Activated CD4-positive, alpha-beta T cell treated with anti-CD3 and anti-CD28 coated beads, Interleukin-2, amount 50 U/mL, for 1 hour (primary cell): ENCODE measurements at regions not wholly inside any gene's neighbourhood (a gene's known extent, or its start where the extent isn't known, plus 50 kb on each side); places are given as distances from the start of the nearest gene placed in this dataset.

ENCODE experiments used
- DNase-seq: peaks from one replicate; pipeline ENCODE4 v3.0.0-alpha.2; 2020

DNA sequence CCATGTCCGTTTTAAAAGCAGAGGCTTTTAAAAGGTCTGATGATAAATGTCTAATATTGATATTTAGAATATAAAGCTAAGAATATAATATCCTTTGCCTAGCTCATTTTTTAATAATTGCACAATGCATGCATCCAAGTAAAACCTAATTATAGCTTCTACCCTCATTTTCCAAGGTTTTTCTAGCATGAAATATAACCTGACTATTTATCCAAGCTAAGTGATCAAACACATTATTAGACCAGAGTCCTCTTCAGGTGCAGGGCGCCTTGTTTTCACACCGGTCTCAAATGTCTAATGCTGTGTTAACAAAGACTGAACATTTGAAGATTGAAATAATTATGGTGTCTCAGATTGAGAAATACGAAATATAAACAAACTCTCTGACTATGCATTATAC lies 648.9 kb upstream of the CXADR start:
- no peak for DNase-seq

DNA sequence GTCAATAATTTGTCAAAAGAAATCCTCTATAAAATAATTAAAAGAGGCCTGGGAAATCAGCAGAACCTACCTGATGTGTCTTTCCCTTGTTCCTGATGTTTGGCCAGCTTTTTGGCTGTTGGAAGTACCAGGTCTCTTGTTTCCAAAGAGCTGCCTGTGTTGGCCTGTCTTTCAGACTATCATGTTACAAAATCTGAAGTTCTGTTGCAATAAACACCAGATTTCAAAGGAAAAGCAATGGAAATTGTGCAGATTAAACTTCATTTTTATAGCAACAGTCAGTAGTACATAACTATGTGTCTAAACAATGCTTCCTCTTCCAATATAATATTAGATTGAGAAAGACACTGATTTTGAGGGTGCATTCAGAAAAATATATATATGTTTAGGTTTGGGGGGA lies 647.2 kb upstream of the CXADR start:
- no peak for DNase-seq

DNA sequence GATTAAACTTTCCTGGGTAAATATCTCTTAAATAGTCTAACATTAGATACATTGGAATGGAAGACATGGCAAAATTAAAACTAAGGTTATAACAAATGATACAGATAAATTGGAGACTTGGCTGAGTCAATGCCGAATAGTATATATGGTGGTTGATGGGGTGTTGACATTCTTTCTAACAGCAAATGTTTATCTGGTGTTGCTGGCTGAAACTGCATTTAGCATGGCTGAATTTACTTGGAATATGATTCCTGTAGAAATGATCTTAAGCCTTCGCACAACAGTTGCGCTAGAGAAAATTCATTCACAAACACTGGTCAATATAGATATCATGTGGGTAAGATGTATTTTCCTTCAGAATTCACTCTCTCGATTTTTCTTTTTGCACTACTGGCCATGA lies 646.0 kb upstream of the CXADR start:
- DNase-seq: no peak

DNA sequence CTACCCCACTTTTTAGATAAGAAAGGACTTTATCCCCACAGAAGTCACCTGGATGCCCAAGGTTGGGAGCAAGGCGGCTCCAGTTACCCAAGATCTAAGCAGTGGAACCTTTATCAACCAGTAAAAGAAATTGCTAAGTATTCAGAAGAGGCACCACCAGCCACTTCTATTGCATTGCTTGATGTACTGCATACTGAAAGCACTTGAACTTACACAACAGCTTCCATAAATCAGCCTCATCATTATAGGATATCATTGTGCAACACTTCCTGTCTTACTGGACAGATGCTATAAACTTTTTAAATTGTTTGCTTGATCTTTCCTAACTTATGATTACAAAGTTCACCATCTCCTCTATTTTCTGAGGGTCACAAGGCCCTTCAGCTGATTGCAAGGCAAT lies 642.7 kb upstream of the CXADR start:
- no peak for DNase-seq

DNA sequence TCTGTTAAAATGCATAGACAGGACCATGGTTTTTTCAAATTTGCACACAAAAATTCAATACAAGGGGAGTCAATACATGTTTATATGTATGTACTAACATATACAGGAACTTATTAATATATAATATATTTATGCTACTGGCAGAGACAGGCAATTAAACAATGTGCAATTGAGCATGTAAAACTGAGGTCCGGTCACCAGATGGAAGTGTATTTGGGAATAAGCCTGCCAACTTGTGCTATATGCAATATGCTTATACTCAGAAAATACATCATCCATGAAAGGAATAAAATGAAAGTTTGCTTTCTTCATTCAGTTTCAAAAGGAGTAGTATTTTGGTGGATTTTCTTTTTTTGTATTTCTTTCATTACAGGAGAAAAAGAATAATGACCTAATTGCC lies 640.2 kb upstream of the CXADR start:
- DNase-seq: no peak

DNA sequence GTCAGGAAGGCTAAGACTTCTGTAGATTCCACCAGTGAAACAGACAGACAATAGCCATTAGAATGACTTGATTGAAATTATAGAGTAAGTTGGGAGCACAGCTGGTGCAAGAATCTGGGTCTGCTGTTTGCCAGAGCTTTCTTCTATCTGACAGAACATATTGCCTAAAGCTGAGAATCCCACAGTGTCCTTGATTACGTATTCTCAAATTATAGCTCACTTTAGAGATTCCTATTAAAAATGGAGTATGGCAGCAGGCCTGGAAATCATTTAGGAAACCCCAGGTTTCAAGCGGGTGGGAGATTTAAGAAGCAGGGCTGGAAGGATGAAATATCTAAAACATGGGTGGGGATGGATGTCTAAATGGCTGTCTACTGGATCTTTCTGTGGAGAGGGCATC lies 639.7 kb upstream of the CXADR start:
- DNase-seq: no peak

DNA sequence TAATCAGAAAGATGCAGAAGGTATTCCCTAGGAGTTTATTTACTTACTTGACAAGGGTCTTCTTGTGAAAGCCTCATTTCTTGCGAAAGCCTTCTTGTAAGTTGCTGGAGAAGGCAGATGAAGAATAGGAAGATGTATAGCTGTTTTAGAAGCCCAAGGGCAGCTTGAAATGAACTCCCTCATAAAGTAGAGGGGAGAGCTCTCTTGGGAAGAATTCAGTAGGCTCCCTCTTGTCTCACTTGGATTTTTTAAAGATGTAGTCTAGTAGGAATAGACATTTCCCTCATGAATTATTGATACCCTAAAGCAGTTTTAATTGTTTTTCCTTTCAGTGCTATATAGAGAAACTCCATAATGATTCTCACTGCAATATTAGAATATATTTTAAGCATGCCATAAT lies 639.2 kb upstream of the CXADR start:
- DNase-seq: no peak

DNA sequence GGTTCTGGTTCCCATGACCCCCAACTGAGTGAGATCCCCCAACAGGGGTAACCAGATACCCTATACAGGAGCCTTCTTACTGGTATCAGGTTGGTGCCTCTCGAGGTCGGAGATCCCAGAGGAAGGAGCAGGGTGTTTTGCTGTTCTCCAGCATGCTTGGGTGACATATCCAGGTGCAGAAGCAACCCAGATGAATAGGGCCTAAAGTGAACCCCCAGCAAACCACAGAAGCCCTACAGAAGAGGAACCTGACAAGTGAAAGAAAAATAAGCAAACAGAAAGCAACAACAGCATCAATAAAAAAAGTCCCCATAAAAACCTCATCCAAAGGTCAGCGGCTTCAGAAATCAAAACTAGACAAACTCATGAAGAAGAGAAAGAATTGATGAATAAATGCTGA lies 633.4 kb upstream of the CXADR start:
- no peak for DNase-seq

DNA sequence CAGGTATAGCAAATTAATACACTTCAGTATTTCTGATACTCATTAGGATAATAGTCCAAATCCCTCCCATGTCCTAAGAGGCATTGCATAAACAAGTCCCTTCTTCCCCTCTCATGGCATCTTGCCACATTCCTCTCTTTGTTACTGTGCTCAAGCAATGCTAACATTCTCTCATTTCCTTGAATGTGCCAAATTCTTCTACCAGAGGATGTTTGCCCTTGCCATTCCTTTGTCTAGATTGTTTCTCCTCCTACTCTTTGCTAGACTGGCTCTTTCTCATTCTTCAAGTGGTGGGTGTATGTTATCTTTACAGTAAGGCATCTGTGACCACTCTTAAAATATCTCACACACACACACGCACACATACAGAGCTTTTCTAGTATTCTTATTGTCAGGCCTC lies 621.0 kb upstream of the CXADR start:
- no peak for DNase-seq

DNA sequence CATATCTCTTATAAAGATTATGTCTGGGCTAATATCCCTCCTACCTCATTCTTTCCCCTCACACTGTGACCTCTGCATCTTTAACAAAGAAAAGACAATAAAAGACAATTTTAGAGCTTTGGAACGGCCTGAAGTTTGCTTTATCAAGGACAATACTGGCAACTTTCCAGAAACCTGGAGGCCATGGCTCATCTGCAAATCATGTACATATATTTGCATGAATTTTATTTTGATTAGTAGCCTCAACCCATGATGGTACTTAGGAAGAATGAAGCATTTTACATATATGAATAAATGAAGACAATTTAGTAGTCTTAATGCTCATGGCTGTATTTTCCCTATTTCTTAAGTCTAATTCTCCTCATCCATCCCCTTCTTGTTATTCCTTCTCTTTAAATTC lies 612.2 kb upstream of the CXADR start:
- no peak for DNase-seq

DNA sequence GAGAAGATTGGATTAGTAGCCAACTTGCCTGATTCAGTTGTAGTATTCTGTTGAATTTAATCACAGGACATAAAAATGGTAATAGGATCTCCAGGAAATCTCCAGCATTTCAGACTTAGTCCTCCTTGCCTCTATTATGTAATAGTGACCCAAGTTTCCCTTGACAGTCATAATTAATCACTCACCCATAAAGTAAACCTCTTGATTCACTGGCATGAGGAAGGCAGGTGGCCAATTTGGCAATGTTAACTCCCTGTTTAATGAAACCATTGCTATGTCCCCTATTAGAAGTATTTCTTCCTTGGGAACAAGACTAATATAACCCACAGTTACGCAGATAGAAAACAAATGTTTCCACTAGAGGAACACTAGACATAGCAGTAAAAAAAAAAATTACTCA lies 604.8 kb upstream of the CXADR start:
- DNase-seq: no peak

DNA sequence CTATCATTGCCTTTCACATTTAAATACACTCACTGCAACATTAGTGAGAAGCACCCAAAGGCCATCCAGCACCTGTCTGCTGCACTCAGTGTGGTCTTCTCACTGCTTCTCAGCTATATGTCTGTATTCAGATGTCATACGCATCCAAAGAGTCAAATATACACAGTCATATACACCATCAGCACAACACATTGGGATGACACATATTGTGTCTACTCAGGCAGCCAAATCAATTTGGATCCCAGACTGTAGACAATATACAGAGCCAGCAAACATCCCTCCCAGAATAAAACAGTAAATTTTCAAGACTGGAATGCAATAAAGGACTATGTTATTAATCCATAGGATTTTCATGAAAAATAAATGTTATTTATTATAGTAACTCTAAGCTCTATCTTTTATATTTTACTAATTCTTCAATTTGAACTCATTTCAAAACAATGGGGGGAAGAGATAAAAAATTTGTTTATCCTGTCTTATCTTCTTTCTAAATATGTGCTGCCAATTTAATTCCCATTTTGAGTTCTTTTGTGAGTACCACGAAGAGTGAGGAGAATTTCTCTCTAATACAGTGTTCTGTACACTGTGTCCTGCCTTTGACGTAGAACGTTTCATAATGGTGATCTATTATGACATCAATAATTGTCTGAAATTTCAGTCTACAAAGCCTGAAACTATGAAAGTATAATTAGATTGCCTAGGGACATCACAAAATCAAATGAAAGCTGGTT lies 602.2 kb upstream of the CXADR start:
- DNase-seq: no peak

DNA sequence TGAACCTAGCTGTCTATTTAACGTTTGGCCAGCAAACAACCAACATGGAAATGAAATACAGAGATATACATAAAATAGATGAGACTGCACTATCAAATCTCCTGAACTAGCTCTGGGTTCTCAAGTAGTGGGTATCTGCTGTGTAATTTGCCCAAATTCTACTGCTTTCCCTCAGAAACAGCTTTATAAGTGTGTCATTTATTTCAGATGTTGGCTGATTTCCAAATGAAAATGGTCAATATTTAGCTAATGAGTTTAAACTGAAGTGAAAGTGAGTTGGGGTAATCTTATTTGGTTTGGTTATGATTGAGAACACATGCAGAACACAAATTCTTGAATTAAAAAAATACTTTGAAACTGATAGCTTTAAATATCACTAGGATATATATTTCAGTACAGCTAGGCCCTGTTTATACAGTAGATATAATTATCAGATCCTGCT lies 601.7 kb upstream of the CXADR start:
- DNase-seq: no peak

DNA sequence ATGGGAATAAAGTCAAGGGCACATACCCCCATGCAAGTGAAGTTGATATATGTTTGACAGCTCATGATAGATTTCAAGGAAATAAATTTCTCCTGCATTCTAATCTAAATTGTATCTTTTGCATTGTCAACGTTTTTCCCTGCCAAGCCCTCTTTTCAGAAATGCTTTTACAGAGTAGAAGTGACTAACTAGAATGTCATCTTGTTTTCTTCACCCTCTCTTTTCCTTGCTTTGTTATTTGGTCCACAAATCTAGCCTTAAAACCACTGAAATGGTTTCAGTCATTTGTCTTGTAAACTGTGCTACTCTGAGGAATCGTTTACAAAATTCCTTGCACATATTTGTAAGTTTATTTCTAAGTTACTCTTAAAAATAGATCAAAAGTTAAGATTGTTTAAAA lies 600.8 kb upstream of the CXADR start:
- DNase-seq: no peak

DNA sequence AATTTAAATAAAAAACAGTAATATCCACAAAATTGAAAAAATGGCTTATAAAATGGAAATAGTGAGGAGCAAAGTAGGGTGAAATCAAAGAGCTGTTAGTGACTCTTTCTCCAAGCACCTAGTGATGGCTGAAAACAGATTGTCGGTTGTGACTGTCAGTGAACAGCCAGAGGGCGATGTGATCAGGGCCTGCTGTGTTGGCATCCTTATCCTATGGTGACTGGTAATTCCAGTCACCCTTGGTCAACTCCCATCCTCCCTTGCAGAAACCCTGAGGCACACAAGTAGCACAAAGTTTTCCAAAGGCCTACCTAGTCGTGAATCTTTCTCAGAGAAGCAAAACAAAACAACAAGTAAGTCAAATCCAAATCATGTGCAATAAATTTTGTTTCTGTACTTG lies 599.8 kb upstream of the CXADR start:
- DNase-seq: no peak

DNA sequence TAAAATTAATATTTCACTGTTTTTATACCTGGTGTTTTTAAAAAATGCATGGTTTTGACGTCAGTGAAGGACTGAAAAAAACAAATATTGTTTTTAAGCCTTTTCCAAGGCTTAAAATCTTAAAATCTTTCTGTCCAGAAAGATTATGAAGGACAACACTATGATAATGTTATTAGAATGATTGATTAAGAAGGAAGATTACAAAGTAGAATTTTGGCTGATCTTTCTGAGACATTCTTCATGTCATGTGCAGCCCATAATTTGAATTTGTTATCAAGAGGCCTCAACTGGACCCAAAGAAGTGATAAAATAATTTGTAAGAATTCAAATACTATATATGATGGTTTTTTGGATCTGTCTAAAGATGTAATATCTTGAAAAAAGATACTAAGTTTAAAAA lies 584.4 kb upstream of the CXADR start:
- no peak for DNase-seq

DNA sequence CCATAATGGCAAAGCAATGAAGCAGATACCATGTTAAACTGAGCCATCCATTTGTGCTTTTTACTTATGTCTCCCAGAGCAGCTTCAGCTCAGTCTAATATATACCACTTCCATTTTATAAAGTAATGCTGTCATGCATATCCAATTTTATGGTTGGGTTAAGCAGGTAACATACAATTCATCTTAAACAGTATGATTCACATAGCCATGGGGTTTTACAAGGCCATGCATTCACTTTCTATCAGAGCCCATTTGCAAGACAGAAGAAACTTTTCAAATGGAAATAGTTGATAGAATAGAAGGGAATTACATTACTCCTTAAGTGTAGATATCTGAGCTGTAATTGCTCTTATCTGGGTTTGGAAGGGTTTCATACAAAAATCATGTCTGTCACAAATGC lies 580.5 kb upstream of the CXADR start:
- DNase-seq: no peak

DNA sequence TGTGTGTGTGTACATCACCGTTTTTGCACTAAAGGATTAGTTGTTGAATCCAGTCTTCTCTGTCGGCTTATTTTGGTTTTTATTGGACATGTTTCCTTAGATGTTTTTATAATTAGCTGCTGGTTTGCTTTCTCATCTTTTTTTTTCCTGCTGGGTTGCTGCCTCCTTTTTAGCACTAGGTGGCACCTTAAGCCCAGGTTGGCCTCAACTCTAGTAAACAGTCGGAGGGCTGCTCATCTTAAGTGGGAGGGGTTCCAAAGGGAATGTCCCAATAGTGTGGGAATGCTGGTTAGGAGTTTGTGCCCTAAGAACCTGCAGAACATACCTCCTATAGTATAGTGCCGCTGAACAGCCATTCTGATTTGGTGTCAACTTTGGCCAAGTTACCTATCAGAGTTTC lies 570.1 kb upstream of the CXADR start:
- DNase-seq: no peak

DNA sequence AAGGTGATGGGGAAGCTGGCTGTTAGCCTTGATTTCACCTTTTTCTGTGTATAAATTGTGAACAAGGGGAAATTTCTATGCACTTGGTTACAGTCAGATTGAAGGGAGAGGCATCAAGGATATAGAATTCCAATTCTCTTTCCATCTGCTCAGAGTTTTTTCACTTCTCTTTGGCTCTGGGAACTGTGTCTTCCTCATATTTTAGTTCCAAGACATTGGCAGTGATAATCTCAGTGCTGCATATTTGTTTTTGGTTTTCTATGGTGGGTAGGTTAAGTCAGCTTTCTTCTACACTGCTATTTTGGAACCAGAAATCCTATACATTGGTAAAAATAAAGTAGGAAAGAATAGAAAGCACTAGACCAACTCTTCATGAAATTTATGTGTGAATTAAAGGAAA lies 569.6 kb upstream of the CXADR start:
- no peak for DNase-seq

DNA sequence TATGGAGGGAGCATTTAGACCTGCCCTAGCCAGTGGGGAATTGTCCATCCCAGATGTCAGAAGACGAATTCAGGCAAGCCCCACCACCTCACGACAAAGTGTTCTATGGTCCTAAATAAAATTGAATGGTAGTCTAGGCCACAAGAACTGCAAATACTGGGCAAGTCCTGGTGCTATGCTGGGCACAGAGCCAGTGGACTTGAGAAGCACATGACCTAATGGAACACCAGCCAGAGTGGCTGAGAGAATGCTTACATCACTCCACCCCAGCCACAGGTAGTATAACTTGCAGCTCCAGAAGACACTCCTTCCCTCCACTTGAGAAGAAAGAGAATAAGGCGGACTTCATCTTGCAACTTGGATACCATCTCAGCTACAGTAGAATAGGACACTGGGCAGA lies 567.3 kb upstream of the CXADR start:
- DNase-seq: no peak

DNA sequence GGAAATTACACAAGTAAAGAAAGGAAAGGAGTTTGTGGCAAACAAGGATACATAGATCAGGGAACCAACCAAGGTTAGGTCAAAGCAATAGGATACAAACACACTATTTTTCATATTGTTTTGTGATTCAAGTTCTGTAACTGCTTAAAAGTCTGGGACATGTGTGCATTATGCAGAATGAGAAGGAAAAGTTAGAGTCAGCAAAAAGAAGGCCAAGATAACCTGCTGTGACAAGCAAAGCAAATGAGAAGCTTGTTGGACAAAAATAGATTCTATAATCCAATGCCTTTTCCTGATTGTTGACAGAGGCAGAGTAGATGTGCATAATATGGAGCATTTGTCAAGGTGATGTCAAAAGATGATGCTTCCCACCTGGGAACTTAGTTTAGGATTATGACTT lies 556.0 kb upstream of the CXADR start:
- no peak for DNase-seq

DNA sequence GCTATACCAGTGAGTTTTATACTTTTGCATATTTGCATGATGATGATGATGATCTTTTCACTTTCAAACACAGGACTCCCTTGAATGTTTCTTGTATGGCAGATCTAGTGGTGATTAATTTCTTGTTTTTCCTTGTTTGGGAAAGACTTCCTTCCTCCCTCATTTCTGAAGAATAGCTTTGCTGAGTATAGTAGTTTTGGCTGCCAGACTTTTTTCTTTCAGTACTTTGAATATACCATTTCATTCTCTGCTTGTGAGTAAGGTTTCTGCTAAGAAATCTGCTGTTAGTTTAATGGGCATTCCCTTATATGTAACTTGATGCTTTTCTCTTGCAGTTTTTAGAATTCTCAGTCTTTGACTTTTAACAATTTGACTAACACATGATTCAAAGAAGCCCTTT lies 547.4 kb upstream of the CXADR start:
- no peak for DNase-seq

DNA sequence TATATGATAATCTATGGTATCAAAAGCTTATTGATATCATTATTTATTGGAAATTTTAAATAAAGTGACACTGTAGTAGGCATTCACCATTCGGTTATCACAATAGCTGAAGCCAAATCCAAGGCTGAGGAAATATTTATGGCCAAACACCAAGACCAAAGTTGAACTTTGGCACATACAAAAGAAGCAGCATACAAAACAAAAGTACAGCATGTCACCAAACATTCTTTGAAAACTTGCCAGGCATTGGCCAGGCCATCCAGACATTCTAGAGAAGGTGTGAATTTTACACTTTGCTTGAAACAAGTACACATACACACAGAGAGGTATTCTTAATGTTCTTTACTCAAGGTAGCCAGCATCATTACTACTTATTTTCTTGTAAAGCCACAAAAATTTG lies 544.4 kb upstream of the CXADR start:
- DNase-seq: no peak

DNA sequence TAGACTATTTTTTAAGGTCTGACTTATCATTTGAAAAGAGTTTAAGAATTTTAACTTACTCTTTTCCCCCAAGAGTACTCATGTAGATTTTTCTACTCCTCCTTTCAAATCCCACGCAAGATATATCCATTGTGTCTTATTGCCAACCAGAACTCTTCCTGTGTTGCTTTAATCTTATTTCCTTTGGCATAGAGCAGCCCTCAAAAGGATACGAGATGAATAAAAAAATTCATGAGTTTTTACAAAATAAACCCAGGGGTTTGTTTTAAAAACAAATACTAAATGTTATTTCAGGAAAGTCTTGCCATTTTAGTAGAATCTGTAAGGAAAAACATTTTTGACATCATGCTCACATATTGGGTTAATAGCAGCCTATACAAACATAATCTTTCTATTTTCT lies 543.2 kb upstream of the CXADR start:
- DNase-seq: no peak

DNA sequence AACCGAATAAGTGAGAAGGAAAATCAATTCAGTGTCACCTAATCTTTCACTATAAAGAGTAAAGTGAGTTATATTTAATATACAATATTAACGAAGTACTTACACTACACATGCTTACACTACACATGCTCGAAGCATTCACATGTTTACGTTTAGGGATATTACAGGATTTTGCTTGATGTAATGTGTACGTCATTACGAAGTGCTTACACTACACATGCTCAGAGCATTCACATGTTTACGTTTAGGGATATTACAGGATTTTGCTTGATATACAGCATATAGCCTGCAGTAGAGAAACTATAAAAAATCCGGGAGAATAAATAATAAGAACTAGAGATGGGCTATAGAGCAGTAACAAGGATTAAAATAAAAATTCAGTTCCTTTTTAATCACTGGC lies 538.8 kb upstream of the CXADR start:
- DNase-seq: no peak

DNA sequence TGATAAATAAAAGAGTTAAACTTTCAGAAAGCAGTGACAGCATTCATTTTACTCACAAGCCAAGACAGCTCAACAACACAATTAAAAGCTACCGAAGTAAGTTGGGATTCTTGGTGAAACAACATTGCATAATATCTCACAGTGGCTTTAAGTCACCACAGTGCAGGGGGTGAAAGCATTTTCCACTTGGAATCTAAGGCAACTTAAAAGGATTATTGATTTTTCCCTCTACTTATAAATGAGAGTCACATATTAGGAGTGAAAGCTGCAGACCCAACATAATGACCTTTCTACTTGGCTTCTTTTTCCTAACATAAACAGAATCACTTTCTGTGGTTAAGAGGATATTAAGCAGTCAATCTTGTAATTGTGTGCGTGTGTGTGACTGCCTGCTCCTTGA lies 536.6 kb upstream of the CXADR start:
- no peak for DNase-seq
